ENCODE measurements at regions not wholly inside any gene's neighbourhood (a gene's known extent, or its start where the extent isn't known, plus 50 kb on each side); places are given as distances from the start of the nearest gene placed in this dataset.
A peak's percentile ranks its signal among the peaks of the same experiment; 100 is the strongest.
"Not testable (repeated sequence)": the region's sequence is repeated elsewhere in the genome, so short reads cannot be mapped to it uniquely, and the experiment has no call there.

DNA sequence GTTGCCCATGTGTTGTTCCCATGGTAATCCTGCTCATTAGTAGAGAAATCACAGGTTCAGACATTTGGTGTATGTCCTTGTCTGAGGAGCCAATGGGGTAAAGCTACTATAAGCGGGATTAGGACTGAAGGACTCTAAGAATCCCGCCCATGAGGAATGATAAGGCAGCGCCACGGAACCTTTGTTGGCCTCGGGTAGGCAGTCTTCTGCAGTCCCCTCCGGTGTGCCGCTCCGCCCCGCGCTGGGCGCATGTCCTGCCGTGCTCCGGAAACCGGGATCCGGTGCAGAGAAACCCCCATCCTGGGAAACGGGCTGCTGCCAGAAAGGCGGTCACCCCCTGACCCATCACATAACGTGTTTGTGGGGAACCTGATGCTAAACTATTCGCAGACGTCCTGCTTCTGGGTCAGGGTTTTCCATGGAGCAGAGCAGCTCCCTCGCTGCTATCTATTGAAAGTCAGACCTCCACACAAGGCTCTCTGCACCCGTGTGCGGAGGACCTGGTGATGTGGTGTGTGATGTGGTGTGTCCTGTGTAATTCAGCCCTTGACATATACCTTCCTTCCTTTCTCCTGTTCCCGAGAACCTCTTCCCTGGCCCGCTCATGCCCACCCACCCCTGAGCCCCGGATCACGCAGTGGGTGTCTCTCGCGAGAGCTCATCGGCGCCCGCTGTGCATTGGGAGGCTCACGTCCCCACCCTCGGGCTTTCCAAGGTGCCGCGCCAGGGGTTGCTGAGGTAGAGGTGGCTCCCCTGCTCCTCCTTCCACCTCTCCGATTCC, 220.8 kb upstream of the HSFY1 start:
- WGBS (ENCODE audit: insufficient coverage), result no CpG with 5 or more reads among the region's 37 CpGs
- H3K4me1 ChIP-seq (ENCODE audit: control insufficient read depth in 1 of 2, extremely low read depth in 1 of 2, insufficient read depth in 2 of 2, low read length in 2 of 2); H3K4me1 Mint-ChIP-seq; H3K9me3 Mint-ChIP-seq; DNase-seq; H3K36me3 ChIP-seq (ENCODE audit: control insufficient read depth in 2 of 2, extremely low read depth in 1 of 2, insufficient read depth in 1 of 2, low read length in 1 of 2); H3K27me3 Mint-ChIP-seq; H3K27ac ChIP-seq (ENCODE audit: low read length); H3K9me3 ChIP-seq; POLR2A ChIA-PET; CTCF ChIA-PET; H3K27me3 ChIP-seq (replicated peaks in 1 of 2; ENCODE audit: control insufficient read depth in 2 of 2, extremely low read depth in 1 of 2, insufficient read depth in 2 of 2, low read length in 1 of 2); H3K4me3 Mint-ChIP-seq; H3K36me3 Mint-ChIP-seq; H3K4me3 ChIP-seq (ENCODE audit: control insufficient read depth in 1 of 2, extremely low read depth in 1 of 2, low read length in 1 of 2); H3K27ac Mint-ChIP-seq: not testable (repeated sequence)
- peak in 2 of 4 experiments; percentile 67 to 71 for ATAC-seq (replicated peaks in 1 of 4)

- no CpG with 5 or more reads among the region's 29 CpGs for WGBS (ENCODE audit: insufficient coverage)
- H3K9me3 ChIP-seq; H3K9me3 Mint-ChIP-seq; H3K4me3 Mint-ChIP-seq; POLR2A ChIA-PET; H3K4me3 ChIP-seq (ENCODE audit: control insufficient read depth in 1 of 2, extremely low read depth in 1 of 2, low read length in 1 of 2); H3K36me3 Mint-ChIP-seq; CTCF ChIA-PET; H3K27ac Mint-ChIP-seq; DNase-seq; H3K36me3 ChIP-seq (ENCODE audit: control insufficient read depth in 2 of 2, extremely low read depth in 1 of 2, insufficient read depth in 1 of 2, low read length in 1 of 2); H3K27ac ChIP-seq (ENCODE audit: low read length); H3K27me3 Mint-ChIP-seq; H3K4me1 Mint-ChIP-seq; H3K27me3 ChIP-seq (replicated peaks in 1 of 2; ENCODE audit: control insufficient read depth in 2 of 2, extremely low read depth in 1 of 2, insufficient read depth in 2 of 2, low read length in 1 of 2); H3K4me1 ChIP-seq (ENCODE audit: control insufficient read depth in 1 of 2, extremely low read depth in 1 of 2, insufficient read depth in 2 of 2, low read length in 2 of 2): not testable (repeated sequence)
- peak in 2 of 4 experiments; percentile 54 to 66 for ATAC-seq (replicated peaks in 1 of 4)
Observed at GRCh38 chrY:18326280-18326875, 220.1 kb upstream of the HSFY1 start.

DNA sequence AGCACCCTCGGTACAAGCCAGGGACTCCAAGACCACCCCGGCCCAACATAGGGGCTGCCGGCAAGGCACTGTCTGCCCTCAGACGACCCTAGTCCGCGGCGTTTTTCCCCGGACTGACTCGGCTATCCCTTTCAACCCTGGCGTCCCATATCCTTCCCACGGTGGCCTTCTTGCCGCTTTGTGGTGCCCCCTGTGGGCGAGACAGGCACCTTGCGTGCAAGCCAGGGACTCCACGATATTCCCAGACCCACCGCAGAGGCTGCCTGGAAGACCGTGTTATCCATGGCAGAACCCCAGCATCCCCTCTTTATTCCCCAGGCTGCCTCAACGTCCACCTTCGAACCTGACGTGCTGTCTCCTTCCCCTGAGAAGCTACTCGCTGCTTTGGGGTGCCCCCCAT, 204.0 kb upstream of the HSFY1 start:
- WGBS (ENCODE audit: insufficient coverage), result no CpG with 5 or more reads among the region's 21 CpGs
- POLR2A ChIA-PET; H3K4me3 Mint-ChIP-seq; H3K27ac ChIP-seq (ENCODE audit: low read length); H3K27me3 ChIP-seq (replicated peaks in 1 of 2; ENCODE audit: control insufficient read depth in 2 of 2, extremely low read depth in 1 of 2, insufficient read depth in 2 of 2, low read length in 1 of 2); CTCF ChIA-PET; H3K9me3 ChIP-seq; H3K4me1 Mint-ChIP-seq; H3K4me3 ChIP-seq (ENCODE audit: control insufficient read depth in 1 of 2, extremely low read depth in 1 of 2, low read length in 1 of 2); DNase-seq; H3K9me3 Mint-ChIP-seq; H3K27ac Mint-ChIP-seq; H3K36me3 ChIP-seq (ENCODE audit: control insufficient read depth in 2 of 2, extremely low read depth in 1 of 2, insufficient read depth in 1 of 2, low read length in 1 of 2); ATAC-seq (replicated peaks in 1 of 4); H3K4me1 ChIP-seq (ENCODE audit: control insufficient read depth in 1 of 2, extremely low read depth in 1 of 2, insufficient read depth in 2 of 2, low read length in 2 of 2); H3K27me3 Mint-ChIP-seq; H3K36me3 Mint-ChIP-seq: not testable (repeated sequence)
